ENCODE measurements at regions not wholly inside any gene's neighbourhood (a gene's known extent, or its start where the extent isn't known, plus 50 kb on each side); places are given as distances from the start of the nearest gene placed in this dataset.

GRCh38 chr4:180909279-180909678, 1333.9 kb upstream of the TENM3 start:
- no peak for TF ChIP-seq POLR2AphosphoS5 (IDR thresholded peaks at IDR 0.05; ENCODE audit: insufficient read depth in 1 of 2, low read depth in 1 of 2)
- TF ChIP-seq CTCF (IDR thresholded peaks at IDR 0.05): no peak
- TF ChIP-seq POLR2A (IDR thresholded peaks at IDR 0.05): no peak

GRCh38 chr4:180913750-180914149, 1329.5 kb upstream of the TENM3 start:
- intact Hi-C loops (cut with DNase I): no loop called here
- no peaks in the 10 kb centered on the region for H3K9me3 ChIP-seq
- no peak for TF ChIP-seq POLR2A (IDR thresholded peaks at IDR 0.05)

More at GRCh38 chr4:180909279-180909678, 1333.9 kb upstream of the TENM3 start:
- no peaks in the 10 kb centered on the region for H3K9me3 ChIP-seq
- H3K27me3 ChIP-seq: no peaks in the 10 kb centered on the region
- intact Hi-C loops (cut with DNase I): no loop called here
- H3K4me3 ChIP-seq: no peak overlapping the region
- no peaks in the 10 kb centered on the region for H3K36me3 ChIP-seq
- H3K4me1 ChIP-seq: no peaks in the 10 kb centered on the region
- no peak for DNase-seq (ENCODE audit: extremely low spot score in 2 of 2)
- no peak overlapping the region for H3K27ac ChIP-seq

GRCh38 chr4:180923486-180923885, 1319.7 kb upstream of the TENM3 start:
- no peaks in the 10 kb centered on the region for H3K9me3 ChIP-seq
- H3K27ac ChIP-seq: no peak overlapping the region
- no peaks in the 10 kb centered on the region for H3K27me3 ChIP-seq
- no peaks in the 10 kb centered on the region for H3K36me3 ChIP-seq
- H3K4me1 ChIP-seq: no peaks in the 10 kb centered on the region
- no peak for DNase-seq (ENCODE audit: extremely low spot score in 2 of 2)
- intact Hi-C loops (cut with DNase I): no loop called here
- TF ChIP-seq POLR2AphosphoS5 (IDR thresholded peaks at IDR 0.05; ENCODE audit: insufficient read depth in 1 of 2, low read depth in 1 of 2): no peak
- TF ChIP-seq POLR2A (IDR thresholded peaks at IDR 0.05): no peak
- TF ChIP-seq CTCF (IDR thresholded peaks at IDR 0.05): no peak
- no peak overlapping the region for H3K4me3 ChIP-seq

More at GRCh38 chr4:180913750-180914149, 1329.5 kb upstream of the TENM3 start:
- Histone ChIP-seq H3K4me1 (no peaks in the 10 kb centered on the region), H3K4me3 (no peak overlapping the region), H3K36me3 (no peaks in the 10 kb centered on the region), H3K27me3 (no peaks in the 10 kb centered on the region), H3K27ac (no peak overlapping the region)
- DNase-seq (ENCODE audit: extremely low spot score in 2 of 2): no peak

- Histone ChIP-seq H3K27ac (no peak overlapping the region), H3K4me1 (no peaks in the 10 kb centered on the region), H3K27me3 (no peaks in the 10 kb centered on the region), H3K9me3 (no peaks in the 10 kb centered on the region), H3K36me3 (no peaks in the 10 kb centered on the region), H3K4me3 (no peak overlapping the region)
- intact Hi-C loops (cut with DNase I): no loop called here
- no peak for DNase-seq (ENCODE audit: extremely low spot score in 2 of 2)
- TF ChIP-seq CTCF (IDR thresholded peaks at IDR 0.05) (no peak), POLR2A (IDR thresholded peaks at IDR 0.05) (no peak), POLR2AphosphoS5 (IDR thresholded peaks at IDR 0.05; ENCODE audit: insufficient read depth in 1 of 2, low read depth in 1 of 2) (no peak)
These were observed 1317.4 kb upstream of the TENM3 start for GRCh38 chr4:180925805-180926204.

- no peaks in the 10 kb centered on the region for H3K27me3 ChIP-seq
- intact Hi-C loops (cut with DNase I): no loop called here
- TF ChIP-seq POLR2A (IDR thresholded peaks at IDR 0.05): no peak
- TF ChIP-seq CTCF (IDR thresholded peaks at IDR 0.05): no peak
- TF ChIP-seq POLR2AphosphoS5 (IDR thresholded peaks at IDR 0.05; ENCODE audit: insufficient read depth in 1 of 2, low read depth in 1 of 2): no peak
- no peaks in the 10 kb centered on the region for H3K36me3 ChIP-seq
- H3K4me1 ChIP-seq: no peaks in the 10 kb centered on the region
- H3K27ac ChIP-seq: no peak overlapping the region
- H3K9me3 ChIP-seq: no peaks in the 10 kb centered on the region
- DNase-seq (ENCODE audit: extremely low spot score in 2 of 2): no peak
- no peak overlapping the region for H3K4me3 ChIP-seq
These were observed 1316.9 kb upstream of the TENM3 start for GRCh38 chr4:180926277-180926676.

All from vagina (tissue), 2 donors.